A549 (cell line): ENCODE measurements at regions not wholly inside any gene's neighbourhood (a gene's known extent, or its start where the extent isn't known, plus 50 kb on each side); places are given as distances from the start of the nearest gene placed in this dataset.

ENCODE experiments used
- CTCF ChIP-seq: fragments of >200 bp; sonication (Bioruptor Twin); formaldehyde crosslinking; IDR thresholded peaks from 3 replicates; pipeline ENCODE4 v1.5.1; 2016
- EHF ChIP-seq: fragments of 250-450 bp; sonication (Bioruptor Pico); IDR thresholded peaks from 2 replicates; pipeline ENCODE4 v1.5.0; 2020; ENCODE audit warnings: mild to moderate bottlenecking
- FOSL2 ChIP-seq, 2 experiments: fragments of 450-650 bp in 1 of 2; fragments of >200 bp in 1 of 2; sonication (Bioruptor Twin) in 1 of 2; formaldehyde crosslinking; IDR thresholded peaks; 2 replicates each; pipeline versions ENCODE4 v1.5.0 to v1.6.1; 2016 to 2020; ENCODE audit warnings: mild to moderate bottlenecking in 1 of 2, moderate library complexity in 1 of 2
- MAX ChIP-seq: IDR thresholded peaks from 2 replicates; pipeline ENCODE4 v1.6.1; 2012
- NFE2L2 ChIP-seq: fragments of 150-350 bp; conservative IDR thresholded peaks from 2 replicates; pipeline ENCODE4 v1.6.1; 2014; ENCODE audit warnings: low read length
- RARB ChIP-seq: fragments of 250-450 bp; sonication (Bioruptor Pico); IDR thresholded peaks from 2 replicates; pipeline ENCODE4 v1.8.0; 2021; ENCODE audit warnings: mild to moderate bottlenecking, moderate library complexity
- RCOR1 ChIP-seq: fragments of 150-350 bp; IDR thresholded peaks from 2 replicates; pipeline ENCODE4 v1.6.1; 2014; ENCODE audit warnings: antibody characterized with exemption, low read length, low read depth
- RFX5 ChIP-seq: fragments of 450-650 bp; IDR thresholded peaks from 2 replicates; pipeline ENCODE4 v1.7.1; 2014; ENCODE audit warnings: antibody characterized with exemption, mild to moderate bottlenecking, moderate library complexity

- no peak for TF ChIP-seq EHF (CRISPR knock-in tag)
- no peak for TF ChIP-seq NFE2L2
- no peak for TF ChIP-seq CTCF
- no peak for TF ChIP-seq RCOR1
- no peak for TF ChIP-seq RFX5
- TF ChIP-seq MAX, result no peak
- no peak for TF ChIP-seq FOSL2 (IDR thresholded peaks at IDR 0.05)
- TF ChIP-seq FOSL2 (CRISPR knock-in tag; IDR thresholded peaks at IDR 0.05), result no peak
- TF ChIP-seq RARB (CRISPR knock-in tag), result no peak
These were observed 85.9 kb upstream of the MDM1 start for GRCh38 chr12:68418137-68418460.
